ENCODE measurements at regions not wholly inside any gene's neighbourhood (a gene's known extent, or its start where the extent isn't known, plus 50 kb on each side); places are given as distances from the start of the nearest gene placed in this dataset.

DNA sequence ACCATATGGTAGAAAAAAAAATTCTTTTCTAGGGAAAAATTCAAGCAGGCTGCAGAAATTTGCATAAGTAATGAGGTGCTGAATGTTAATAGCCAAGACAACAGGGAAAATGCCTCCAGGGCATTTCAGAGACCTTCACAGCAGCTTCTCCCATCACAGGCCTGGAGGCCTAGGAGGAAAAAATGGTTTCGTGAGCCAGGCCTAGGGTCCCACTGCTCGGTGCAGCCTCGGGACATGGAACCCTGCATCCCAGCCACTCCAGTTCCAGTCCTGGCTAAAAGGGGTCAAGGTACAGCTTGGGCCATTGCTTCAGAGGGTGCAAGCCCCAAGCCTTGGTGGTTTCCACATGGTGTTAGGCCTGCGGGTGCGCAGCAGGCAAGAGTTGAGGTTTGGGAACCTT is 436.0 kb upstream of the SMC2 start:
- Histone ChIP-seq H3K4me1 (replicated peaks in 1 of 2; ENCODE audit: control insufficient read depth in 2 of 2, insufficient read depth in 2 of 2, low read length in 2 of 2) (no peaks in the 10 kb centered on the region), H3K9me3 (replicated peaks; ENCODE audit: control insufficient read depth, insufficient read depth, low read depth, low read length) (no peaks in the 10 kb centered on the region), H3K27me3 (ENCODE audit: control insufficient read depth in 2 of 2, insufficient read depth in 2 of 2, low read length in 2 of 2) (no peaks in the 10 kb centered on the region), H3K79me2 (ENCODE audit: control insufficient read depth, insufficient read depth, low read length) (no peaks in the 10 kb centered on the region), H3K27ac (ENCODE audit: extremely low read depth, low read depth, low read length) (no peak overlapping the region), H3K36me3 (ENCODE audit: control insufficient read depth, insufficient read depth, low read length) (no peaks in the 10 kb centered on the region), H2AFZ (ENCODE audit: low read depth, low read length) (no peak overlapping the region), H3K4me3 (no peak overlapping the region), H3K4me2 (ENCODE audit: insufficient read depth, low read length) (no peak overlapping the region), H3K9me1 (ENCODE audit: control insufficient read depth, insufficient read depth, low read length) (no peaks in the 10 kb centered on the region), H4K20me1 (replicated peaks; ENCODE audit: control insufficient read depth, insufficient read depth, low read length) (no peaks in the 10 kb centered on the region), H3K9ac (ENCODE audit: insufficient read depth in 1 of 2, low read depth in 2 of 2, low read length in 2 of 2) (no peak overlapping the region)
- WGBS (ENCODE audit: insufficient coverage, low coverage, missing lambda C conversion rate): 5% methylated on average over 4 of the region's 5 CpGs
- FAIRE-seq (no peak), DNase-seq (ENCODE audit: extremely low read depth in 1 of 4, low spot score in 3 of 4) (no peak), ATAC-seq (no peak)
- TF ChIP-seq, protein P1, sequence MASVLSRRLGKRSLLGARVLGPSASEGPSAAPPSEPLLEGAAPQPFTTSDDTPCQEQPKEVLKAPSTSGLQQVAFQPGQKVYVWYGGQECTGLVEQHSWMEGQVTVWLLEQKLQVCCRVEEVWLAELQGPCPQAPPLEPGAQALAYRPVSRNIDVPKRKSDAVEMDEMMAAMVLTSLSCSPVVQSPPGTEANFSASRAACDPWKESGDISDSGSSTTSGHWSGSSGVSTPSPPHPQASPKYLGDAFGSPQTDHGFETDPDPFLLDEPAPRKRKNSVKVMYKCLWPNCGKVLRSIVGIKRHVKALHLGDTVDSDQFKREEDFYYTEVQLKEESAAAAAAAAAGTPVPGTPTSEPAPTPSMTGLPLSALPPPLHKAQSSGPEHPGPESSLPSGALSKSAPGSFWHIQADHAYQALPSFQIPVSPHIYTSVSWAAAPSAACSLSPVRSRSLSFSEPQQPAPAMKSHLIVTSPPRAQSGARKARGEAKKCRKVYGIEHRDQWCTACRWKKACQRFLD (CRISPR knock-in tag; IDR thresholded peaks at IDR 0.05): no peak
- no peak for TF ChIP-seq DPF2 (IDR thresholded peaks at IDR 0.05)
- no peak for TF ChIP-seq FOSL1 (tag; conservative IDR thresholded peaks at IDR 0.05)
- TF ChIP-seq SLC30A9 (CRISPR knock-in tag; IDR thresholded peaks at IDR 0.05): no peak
- no peak for TF ChIP-seq ZNF830 (CRISPR knock-in tag; IDR thresholded peaks at IDR 0.05)
- no peak for TF ChIP-seq SPI1 (IDR thresholded peaks at IDR 0.05; ENCODE audit: borderline replicate concordance, low read depth, low read length)
- no peak for TF ChIP-seq KAT8 (IDR thresholded peaks at IDR 0.05; ENCODE audit: low read depth)
- TF ChIP-seq STAT5B (CRISPR knock-in tag; IDR thresholded peaks at IDR 0.05): no peak
- no peak for TF ChIP-seq ZNF239 (CRISPR knock-in tag; IDR thresholded peaks at IDR 0.05)
- TF ChIP-seq MYNN (IDR thresholded peaks at IDR 0.05): no peak
- TF ChIP-seq MYNN (CRISPR knock-in tag; IDR thresholded peaks at IDR 0.05): no peak
- TF ChIP-seq ZNF165 (CRISPR knock-in tag; IDR thresholded peaks at IDR 0.05; ENCODE audit: borderline replicate concordance): no peak
- no peak for TF ChIP-seq ZNF584 (CRISPR knock-in tag; IDR thresholded peaks at IDR 0.05; ENCODE audit: low read depth)
- no peak for TF ChIP-seq ZNF324 (CRISPR knock-in tag; IDR thresholded peaks at IDR 0.05)
- no peak for TF ChIP-seq ZNF124 (CRISPR knock-in tag; IDR thresholded peaks at IDR 0.05)
- no peak for TF ChIP-seq KDM4B (IDR thresholded peaks at IDR 0.05; ENCODE audit: borderline replicate concordance in 2 of 2, low read depth in 1 of 2)
- TF ChIP-seq ZNF253 (CRISPR knock-in tag; conservative IDR thresholded peaks at IDR 0.05): no peak
- no peak for TF ChIP-seq JUN (IDR thresholded peaks at IDR 0.05; ENCODE audit: borderline replicate concordance, low read depth, low read length)
- no peak for TF ChIP-seq JUN (CRISPR knock-in tag; IDR thresholded peaks at IDR 0.05; ENCODE audit: borderline replicate concordance)
- TF ChIP-seq CBX1 (IDR thresholded peaks at IDR 0.05; ENCODE audit: low read depth): no peak
- TF ChIP-seq SAFB (IDR thresholded peaks at IDR 0.05; ENCODE audit: borderline replicate concordance, low read depth, low read length): no peak
- TF ChIP-seq, protein P2, sequence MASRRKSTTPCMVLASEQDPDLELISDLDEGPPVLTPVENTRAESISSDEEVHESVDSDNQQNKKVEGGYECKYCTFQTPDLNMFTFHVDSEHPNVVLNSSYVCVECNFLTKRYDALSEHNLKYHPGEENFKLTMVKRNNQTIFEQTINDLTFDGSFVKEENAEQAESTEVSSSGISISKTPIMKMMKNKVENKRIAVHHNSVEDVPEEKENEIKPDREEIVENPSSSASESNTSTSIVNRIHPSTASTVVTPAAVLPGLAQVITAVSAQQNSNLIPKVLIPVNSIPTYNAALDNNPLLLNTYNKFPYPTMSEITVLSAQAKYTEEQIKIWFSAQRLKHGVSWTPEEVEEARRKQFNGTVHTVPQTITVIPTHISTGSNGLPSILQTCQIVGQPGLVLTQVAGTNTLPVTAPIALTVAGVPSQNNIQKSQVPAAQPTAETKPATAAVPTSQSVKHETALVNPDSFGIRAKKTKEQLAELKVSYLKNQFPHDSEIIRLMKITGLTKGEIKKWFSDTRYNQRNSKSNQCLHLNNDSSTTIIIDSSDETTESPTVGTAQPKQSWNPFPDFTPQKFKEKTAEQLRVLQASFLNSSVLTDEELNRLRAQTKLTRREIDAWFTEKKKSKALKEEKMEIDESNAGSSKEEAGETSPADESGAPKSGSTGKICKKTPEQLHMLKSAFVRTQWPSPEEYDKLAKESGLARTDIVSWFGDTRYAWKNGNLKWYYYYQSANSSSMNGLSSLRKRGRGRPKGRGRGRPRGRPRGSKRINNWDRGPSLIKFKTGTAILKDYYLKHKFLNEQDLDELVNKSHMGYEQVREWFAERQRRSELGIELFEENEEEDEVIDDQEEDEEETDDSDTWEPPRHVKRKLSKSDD (conservative IDR thresholded peaks at IDR 0.05; ENCODE audit: low read length): no peak
- ChIA-PET POLR2A (no interaction called here), CTCF (ENCODE audit: low intra/inter-chr PET ratio) (no interaction called here)
- intact Hi-C loops (cut with micrococcal nuclease): no loop called here
- in situ Hi-C loops (cut with MboI): no loop called here
- BruUV-seq (replicated peaks): no TSS peak
